SK-N-SH (cell line): ENCODE measurements at regions not wholly inside any gene's neighbourhood (a gene's known extent, or its start where the extent isn't known, plus 50 kb on each side); places are given as distances from the start of the nearest gene placed in this dataset.

Source experiments
- CTCF ChIP-seq: fragments of 200-600 bp; sonication (generic); IDR thresholded peaks from 2 replicates; pipeline ENCODE4 v1.6.1; 2017; ENCODE audit warnings: antibody characterized with exemption, mild to moderate bottlenecking, moderate library complexity
- FOSL2 ChIP-seq: IDR thresholded peaks from 2 replicates; pipeline ENCODE4 v1.4.0; 2012; ENCODE audit warnings: low read depth, mild to moderate bottlenecking, moderate library complexity, borderline replicate concordance
- JUND ChIP-seq: IDR thresholded peaks from 2 replicates; pipeline ENCODE4 v1.4.0; 2012
- RAD21 ChIP-seq: IDR thresholded peaks from 2 replicates; pipeline ENCODE4 v1.6.1; 2012; ENCODE audit warnings: mild to moderate bottlenecking, low read length
- SIN3A ChIP-seq: IDR thresholded peaks from 2 replicates; pipeline ENCODE4 v1.6.1; 2012; ENCODE audit warnings: low read depth, mild to moderate bottlenecking, low read length, moderate library complexity, borderline replicate concordance
- TCF12 ChIP-seq: IDR thresholded peaks from 2 replicates; pipeline ENCODE4 v1.4.0; 2012
- YY1 ChIP-seq: IDR thresholded peaks from 2 replicates; pipeline ENCODE4 v1.4.0; 2012; ENCODE audit warnings: low read depth, mild to moderate bottlenecking

- no peak for TF ChIP-seq JUND
- TF ChIP-seq TCF12, result no peak
- no peak for TF ChIP-seq CTCF
- TF ChIP-seq RAD21, result no peak
- no peak for TF ChIP-seq SIN3A
- no peak for TF ChIP-seq FOSL2
- no peak for TF ChIP-seq YY1
Observed at GRCh38 chr3:46113608-46114007, 86.3 kb upstream of the XCR1 start.
